ENCODE measurements at regions not wholly inside any gene's neighbourhood (a gene's known extent, or its start where the extent isn't known, plus 50 kb on each side); places are given as distances from the start of the nearest gene placed in this dataset.

GRCh38 chr20:18984238-18985200, 170.9 kb downstream of the SCP2D1 start:
- Histone ChIP-seq H3K27ac (no peak overlapping the region), H3K4me1 (no peaks in the 10 kb centered on the region), H3K36me3 (ENCODE audit: insufficient read depth in 1 of 2, low read depth in 1 of 2) (no peaks in the 10 kb centered on the region), H3K9me3 (no peaks in the 10 kb centered on the region), H3K4me3 (no peak overlapping the region), H3K27me3 (ENCODE audit: insufficient read depth in 3 of 3, low read length in 2 of 3) (no peaks in the 10 kb centered on the region)
- no peak for ATAC-seq
- WGBS, 3 donors = 76 to 78% (median 77%) methylated on average over 13 of the region's 13 CpGs
- no peak for DNase-seq
- no peak for TF ChIP-seq CTCF (IDR thresholded peaks at IDR 0.05)
- intact Hi-C loops (cut with DNase I) = no loop called here

GRCh38 chr20:18985551-18985950, 172.0 kb downstream of the SCP2D1 start:
- intact Hi-C loops (cut with DNase I) = no loop called here

GRCh38 chr20:18986146-18986830, 172.7 kb downstream of the SCP2D1 start:
- 70 to 79% (median 76%) methylated on average over 7 of the region's 7 CpGs for WGBS, 3 donors
- ATAC-seq = peak in 1 of 4 donors; percentile 9
- H3K27me3 ChIP-seq (ENCODE audit: insufficient read depth in 3 of 3, low read length in 2 of 3) = no peaks in the 10 kb centered on the region
- no peak overlapping the region for H3K27ac ChIP-seq
- DNase-seq = no peak
- no peak overlapping the region for H3K4me3 ChIP-seq
- no peak for TF ChIP-seq CTCF (IDR thresholded peaks at IDR 0.05)
- no peaks in the 10 kb centered on the region for H3K9me3 ChIP-seq
- intact Hi-C loops (cut with DNase I) = no loop called here
- H3K4me1 ChIP-seq = no peaks in the 10 kb centered on the region
- H3K36me3 ChIP-seq (ENCODE audit: insufficient read depth in 1 of 2, low read depth in 1 of 2) = no peaks in the 10 kb centered on the region

More at GRCh38 chr20:18985551-18985950, 172.0 kb downstream of the SCP2D1 start:
- DNase-seq = no peak
- Histone ChIP-seq H3K27ac (no peak overlapping the region), H3K36me3 (ENCODE audit: insufficient read depth in 1 of 2, low read depth in 1 of 2) (no peaks in the 10 kb centered on the region), H3K4me1 (no peaks in the 10 kb centered on the region), H3K27me3 (ENCODE audit: insufficient read depth in 3 of 3, low read length in 2 of 3) (no peaks in the 10 kb centered on the region), H3K4me3 (no peak overlapping the region), H3K9me3 (no peaks in the 10 kb centered on the region)
- 80 to 91% (median 85%) methylated on average over 5 of the region's 5 CpGs for WGBS, 3 donors
- no peak for ATAC-seq
- no peak for TF ChIP-seq CTCF (IDR thresholded peaks at IDR 0.05)

- no peak for TF ChIP-seq CTCF (IDR thresholded peaks at IDR 0.05)
- intact Hi-C loops (cut with DNase I) = no loop called here
- no peak for DNase-seq
- Histone ChIP-seq H3K4me3 (no peak overlapping the region), H3K4me1 (no peaks in the 10 kb centered on the region), H3K27ac (no peak overlapping the region), H3K27me3 (ENCODE audit: insufficient read depth in 3 of 3, low read length in 2 of 3) (no peaks in the 10 kb centered on the region), H3K36me3 (ENCODE audit: insufficient read depth in 1 of 2, low read depth in 1 of 2) (no peaks in the 10 kb centered on the region), H3K9me3 (no peaks in the 10 kb centered on the region)
- ATAC-seq = peak in 1 of 4 donors; percentile 33
- WGBS, 3 donors = 82 to 88% (median 84%) methylated on average over 9 of the region's 9 CpGs
Observed at GRCh38 chr20:18986895-18987580, 173.5 kb downstream of the SCP2D1 start.
